MM.1S (cell line): ENCODE measurements at regions not wholly inside any gene's neighbourhood (a gene's known extent, or its start where the extent isn't known, plus 50 kb on each side); places are given as distances from the start of the nearest gene placed in this dataset.

Experiments used
- EZH2phosphoT487 ChIP-seq: fragments of 300-600 bp; sonication (generic); IDR thresholded peaks from 2 replicates; pipeline ENCODE4 v1.6.1; 2018; ENCODE audit warnings: antibody characterized with exemption, low read length
- TF ChIP-seq, protein P1 (sequence below): fragments of 300-600 bp; sonication (generic); IDR thresholded peaks from 2 replicates; pipeline ENCODE4 v1.5.1; 2016; ENCODE audit warnings: antibody characterized with exemption, low read length, mixed read lengths

GRCh38 chr10:88069338-88069737 lies 205.9 kb downstream of the PTEN start:
- no peak for TF ChIP-seq EZH2phosphoT487
- TF ChIP-seq, protein P1, sequence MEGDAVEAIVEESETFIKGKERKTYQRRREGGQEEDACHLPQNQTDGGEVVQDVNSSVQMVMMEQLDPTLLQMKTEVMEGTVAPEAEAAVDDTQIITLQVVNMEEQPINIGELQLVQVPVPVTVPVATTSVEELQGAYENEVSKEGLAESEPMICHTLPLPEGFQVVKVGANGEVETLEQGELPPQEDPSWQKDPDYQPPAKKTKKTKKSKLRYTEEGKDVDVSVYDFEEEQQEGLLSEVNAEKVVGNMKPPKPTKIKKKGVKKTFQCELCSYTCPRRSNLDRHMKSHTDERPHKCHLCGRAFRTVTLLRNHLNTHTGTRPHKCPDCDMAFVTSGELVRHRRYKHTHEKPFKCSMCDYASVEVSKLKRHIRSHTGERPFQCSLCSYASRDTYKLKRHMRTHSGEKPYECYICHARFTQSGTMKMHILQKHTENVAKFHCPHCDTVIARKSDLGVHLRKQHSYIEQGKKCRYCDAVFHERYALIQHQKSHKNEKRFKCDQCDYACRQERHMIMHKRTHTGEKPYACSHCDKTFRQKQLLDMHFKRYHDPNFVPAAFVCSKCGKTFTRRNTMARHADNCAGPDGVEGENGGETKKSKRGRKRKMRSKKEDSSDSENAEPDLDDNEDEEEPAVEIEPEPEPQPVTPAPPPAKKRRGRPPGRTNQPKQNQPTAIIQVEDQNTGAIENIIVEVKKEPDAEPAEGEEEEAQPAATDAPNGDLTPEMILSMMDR = no peak
